OCI-LY1 (cell line): ENCODE measurements at regions not wholly inside any gene's neighbourhood (a gene's known extent, or its start where the extent isn't known, plus 50 kb on each side); places are given as distances from the start of the nearest gene placed in this dataset.

Experiments
- H2AFZ ChIP-seq: fragments of 200-600 bp; sonication (generic), shearing (Covaris generic); 2 replicates; pipeline ENCODE4 v1.6.0; 2014; ENCODE audit warnings: antibody characterized with exemption, mild to moderate bottlenecking, low read length
- H3F3A ChIP-seq: fragments of 200-600 bp; sonication (generic), shearing (Covaris generic); 2 replicates; pipeline ENCODE4 v1.6.0; 2014; ENCODE audit warnings: mild to moderate bottlenecking, antibody characterized with exemption, low read length, moderate library complexity; ENCODE audit not compliant: insufficient read depth
- H3K27ac ChIP-seq: fragments of 200-600 bp; sonication (generic); 2 replicates; pipeline ENCODE4 v1.5.1; 2014; ENCODE audit warnings: low read length, mixed run types, mild to moderate bottlenecking, low read depth; ENCODE audit not compliant: poor library complexity, severe bottlenecking
- H3K27me3 ChIP-seq: fragments of 200-600 bp; sonication (generic); 2 replicates; pipeline ENCODE4 v1.6.0; 2014; ENCODE audit warnings: antibody characterized with exemption, mild to moderate bottlenecking, low read length, moderate library complexity; ENCODE audit not compliant: insufficient read depth
- H3K36me3 ChIP-seq: fragments of 200-600 bp; sonication (generic); 2 replicates; pipeline ENCODE4 v1.6.1; 2014; ENCODE audit warnings: mild to moderate bottlenecking, antibody characterized with exemption, low read length, moderate library complexity, mixed read lengths; ENCODE audit not compliant: insufficient read depth
- H3K4me1 ChIP-seq: fragments of 200-600 bp; sonication (generic); 2 replicates; pipeline ENCODE4 v1.5.1; 2014; ENCODE audit warnings: mild to moderate bottlenecking, low read length, moderate library complexity; ENCODE audit not compliant: insufficient read depth, severe bottlenecking
- H3K4me2 ChIP-seq: fragments of 200-600 bp; sonication (generic), shearing (Covaris generic); 2 replicates; pipeline ENCODE4 v1.6.1; 2014; ENCODE audit warnings: low read length
- H3K4me3 ChIP-seq: fragments of 200-600 bp; sonication (generic); 2 replicates; pipeline ENCODE4 v1.5.1; 2014; ENCODE audit warnings: low read length, low read depth, mild to moderate bottlenecking, mixed read lengths; ENCODE audit not compliant: poor library complexity, severe bottlenecking
- H3K79me2 ChIP-seq: fragments of 200-600 bp; shearing (Covaris generic); 2 replicates; pipeline ENCODE4 v1.6.1; 2016; ENCODE audit warnings: mixed run types, low read length, mixed read lengths; ENCODE audit not compliant: insufficient read depth
- H3K9ac ChIP-seq: fragments of 200-600 bp; sonication (generic), shearing (Covaris generic); 2 replicates; pipeline ENCODE4 v1.6.1; 2014; ENCODE audit warnings: mild to moderate bottlenecking, low read length, mixed read lengths
- H3K9me2 ChIP-seq: fragments of 200-600 bp; sonication (generic), shearing (Covaris generic); 2 replicates; pipeline ENCODE4 v1.6.1; 2014; ENCODE audit warnings: low read depth, mild to moderate bottlenecking, low read length, mixed read lengths
- H3K9me3 ChIP-seq: fragments of 200-600 bp; shearing (Covaris generic); 2 replicates; pipeline ENCODE4 v1.6.1; 2014; ENCODE audit warnings: low read length, mixed read lengths
- H4K20me1 ChIP-seq: fragments of 200-600 bp; sonication (generic), shearing (Covaris generic); 2 replicates; pipeline ENCODE4 v1.6.0; 2016; ENCODE audit warnings: mild to moderate bottlenecking, low read length; ENCODE audit not compliant: insufficient read depth
- EZH2 ChIP-seq: fragments of 200-600 bp; sonication (generic), shearing (Covaris generic); IDR thresholded peaks from 2 replicates; pipeline ENCODE4 v1.8.0; 2017; ENCODE audit warnings: borderline replicate concordance, mixed run types, mild to moderate bottlenecking, antibody characterized with exemption, low read length, moderate library complexity, mixed read lengths
- TF ChIP-seq, protein P1 (sequence below): fragments of 200-600 bp; sonication (generic), shearing (Covaris generic); IDR thresholded peaks from 2 replicates; pipeline ENCODE4 v1.5.1; 2017; ENCODE audit warnings: mild to moderate bottlenecking, antibody characterized with exemption, low read length, moderate library complexity, mixed read lengths

DNA sequence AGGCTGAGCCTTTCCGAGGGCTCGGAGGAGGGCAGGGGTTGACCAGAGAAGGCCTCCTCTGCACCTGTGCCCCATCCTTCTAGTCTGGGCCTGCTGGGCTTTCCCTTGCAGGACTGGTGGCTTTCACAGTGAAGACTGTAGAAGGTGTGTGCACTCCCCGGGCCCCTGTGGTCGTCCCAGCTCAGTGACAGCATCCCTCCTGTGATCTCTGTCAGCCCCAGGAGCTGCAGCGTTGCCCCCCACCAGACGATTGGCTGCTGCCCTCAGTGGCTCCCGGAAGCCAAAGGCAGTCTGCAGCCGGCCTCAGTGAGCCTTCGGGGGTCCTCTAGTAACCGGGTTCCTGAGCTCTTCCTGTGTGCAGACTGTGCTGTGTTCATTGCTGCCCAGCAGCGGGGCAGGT is 69.4 kb upstream of the EN2 start:
- Histone ChIP-seq H3K79me2 (no peaks in the 10 kb centered on the region), H3K9ac (no peak overlapping the region)

DNA sequence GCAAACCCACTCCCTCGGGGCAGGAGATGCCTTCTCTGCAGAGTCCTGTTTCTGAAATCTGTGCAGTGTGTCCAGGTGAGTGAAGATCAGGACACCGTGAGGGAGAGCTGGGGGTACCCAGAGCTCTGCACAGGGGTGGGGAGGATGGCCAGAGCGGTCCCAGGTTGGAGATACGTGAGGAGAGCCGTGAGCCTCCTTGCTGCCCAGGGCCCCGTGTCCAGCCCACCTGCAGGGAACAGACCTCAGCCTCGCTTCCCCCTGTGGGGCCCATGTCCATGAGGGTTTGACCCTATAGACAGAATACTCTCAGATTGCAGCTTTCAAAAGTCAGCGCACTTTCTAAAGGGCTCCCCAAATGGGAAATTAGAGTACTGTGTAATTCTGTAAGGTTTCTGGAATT is 66.5 kb upstream of the EN2 start:
- Histone ChIP-seq H3K9me3 (no peaks in the 10 kb centered on the region), H3K36me3 (no peaks in the 10 kb centered on the region), H2AFZ (no peak overlapping the region), H3K4me2 (no peak overlapping the region), H3K4me1 (no peaks in the 10 kb centered on the region), H4K20me1 (no peaks in the 10 kb centered on the region), H3K27me3 (peaks cover 15% of the 10 kb centered on the region; the same call in 1 of the 2 replicates), H3K9me2 (no peaks in the 10 kb centered on the region), H3F3A (no peaks in the 10 kb centered on the region), H3K79me2 (no peaks in the 10 kb centered on the region), H3K9ac (no peak overlapping the region), H3K4me3 (no peak overlapping the region), H3K27ac (no peak overlapping the region)
- no peak for TF ChIP-seq EZH2
- TF ChIP-seq, protein P1, sequence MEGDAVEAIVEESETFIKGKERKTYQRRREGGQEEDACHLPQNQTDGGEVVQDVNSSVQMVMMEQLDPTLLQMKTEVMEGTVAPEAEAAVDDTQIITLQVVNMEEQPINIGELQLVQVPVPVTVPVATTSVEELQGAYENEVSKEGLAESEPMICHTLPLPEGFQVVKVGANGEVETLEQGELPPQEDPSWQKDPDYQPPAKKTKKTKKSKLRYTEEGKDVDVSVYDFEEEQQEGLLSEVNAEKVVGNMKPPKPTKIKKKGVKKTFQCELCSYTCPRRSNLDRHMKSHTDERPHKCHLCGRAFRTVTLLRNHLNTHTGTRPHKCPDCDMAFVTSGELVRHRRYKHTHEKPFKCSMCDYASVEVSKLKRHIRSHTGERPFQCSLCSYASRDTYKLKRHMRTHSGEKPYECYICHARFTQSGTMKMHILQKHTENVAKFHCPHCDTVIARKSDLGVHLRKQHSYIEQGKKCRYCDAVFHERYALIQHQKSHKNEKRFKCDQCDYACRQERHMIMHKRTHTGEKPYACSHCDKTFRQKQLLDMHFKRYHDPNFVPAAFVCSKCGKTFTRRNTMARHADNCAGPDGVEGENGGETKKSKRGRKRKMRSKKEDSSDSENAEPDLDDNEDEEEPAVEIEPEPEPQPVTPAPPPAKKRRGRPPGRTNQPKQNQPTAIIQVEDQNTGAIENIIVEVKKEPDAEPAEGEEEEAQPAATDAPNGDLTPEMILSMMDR: no peak

More for the DNA sequence above, 69.4 kb upstream of the EN2 start:
- H3K27me3 ChIP-seq: peaks cover 15% of the 10 kb centered on the region; the same call in 1 of the 2 replicates
- H3F3A ChIP-seq: no peaks in the 10 kb centered on the region
- H3K4me1 ChIP-seq: no peaks in the 10 kb centered on the region
- H2AFZ ChIP-seq: no peak overlapping the region
- no peaks in the 10 kb centered on the region for H3K9me2 ChIP-seq
- no peak overlapping the region for H3K4me2 ChIP-seq
- H3K4me3 ChIP-seq: no peak overlapping the region
- no peaks in the 10 kb centered on the region for H4K20me1 ChIP-seq
- no peaks in the 10 kb centered on the region for H3K36me3 ChIP-seq
- H3K9me3 ChIP-seq: no peaks in the 10 kb centered on the region
- TF ChIP-seq EZH2: no peak
- TF ChIP-seq, protein P1: no peak
- no peak overlapping the region for H3K27ac ChIP-seq

DNA sequence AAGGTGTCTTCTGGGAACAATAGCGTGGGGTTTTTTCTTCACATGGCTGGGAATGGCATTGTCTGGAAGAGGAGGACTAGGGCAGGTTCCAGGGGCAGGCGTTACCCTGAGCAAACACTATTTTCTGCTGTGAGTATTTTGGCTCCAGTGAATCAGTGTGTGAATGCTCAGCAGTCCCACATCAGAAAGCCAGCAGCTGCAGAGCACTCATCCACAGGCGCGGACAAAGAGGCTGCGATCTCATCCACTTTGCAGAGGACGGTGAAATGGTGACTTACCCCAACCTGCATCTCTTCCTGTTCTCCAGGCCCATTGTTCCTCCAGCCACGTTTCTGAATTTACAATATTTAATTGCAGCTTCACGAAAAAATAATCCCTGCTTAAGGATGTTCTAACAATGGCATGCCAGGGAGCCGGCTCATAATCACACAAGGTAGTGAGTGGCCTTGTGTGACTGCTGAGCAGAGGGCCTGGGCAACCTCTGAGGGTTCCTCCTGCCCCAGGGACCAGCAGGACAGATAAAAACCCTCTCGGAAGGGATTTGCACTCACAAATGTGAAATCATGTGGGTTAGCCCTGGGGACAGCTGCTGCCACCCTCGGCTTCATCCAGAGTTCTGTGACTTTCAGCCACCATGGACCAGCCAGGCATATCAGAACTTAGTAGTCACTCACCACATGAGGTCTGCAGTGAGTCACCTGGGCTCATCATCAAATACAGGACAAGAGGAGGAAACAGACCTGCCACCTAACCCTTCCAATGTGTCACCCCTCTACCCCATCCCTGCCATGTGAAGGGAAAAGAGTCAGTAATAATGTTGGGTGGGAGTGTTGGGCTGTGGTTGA is 65.0 kb upstream of the EN2 start:
- no peaks in the 10 kb centered on the region for H3K79me2 ChIP-seq
- H3K36me3 ChIP-seq: no peaks in the 10 kb centered on the region
- H3K9me3 ChIP-seq: no peaks in the 10 kb centered on the region
- H3K27ac ChIP-seq: no peak overlapping the region
- TF ChIP-seq, protein P1: no peak
- no peak for TF ChIP-seq EZH2
- H3K4me1 ChIP-seq: no peaks in the 10 kb centered on the region
- no peak overlapping the region for H3K4me2 ChIP-seq
- H4K20me1 ChIP-seq: no peaks in the 10 kb centered on the region
- H2AFZ ChIP-seq: no peak overlapping the region
- no peaks in the 10 kb centered on the region for H3F3A ChIP-seq
- peaks cover 15% of the 10 kb centered on the region; the same call in 1 of the 2 replicates for H3K27me3 ChIP-seq
- H3K9me2 ChIP-seq: no peaks in the 10 kb centered on the region
- H3K4me3 ChIP-seq: no peak overlapping the region
- H3K9ac ChIP-seq: no peak overlapping the region
